NCI-H510A treated with DMSO at 0.1 percent for 48 hours (cell line): ENCODE measurements at regions not wholly inside any gene's neighbourhood (a gene's known extent, or its start where the extent isn't known, plus 50 kb on each side); places are given as distances from the start of the nearest gene placed in this dataset.

Experiments used
- DNase-seq: peaks from one replicate; lab custom pipeline; 2025; lab: John Stamatoyannopoulos, UW

GRCh38 chr4:34193451-34194154 lies 2050.7 kb downstream of the ARAP2 start:
- DNase-seq: no peak

- DNase-seq: no peak
Measured at GRCh38 chr4:34194585-34194984, 2049.7 kb downstream of the ARAP2 start.

GRCh38 chr4:34196375-34196774 lies 2047.9 kb downstream of the ARAP2 start:
- DNase-seq: no peak

DNA sequence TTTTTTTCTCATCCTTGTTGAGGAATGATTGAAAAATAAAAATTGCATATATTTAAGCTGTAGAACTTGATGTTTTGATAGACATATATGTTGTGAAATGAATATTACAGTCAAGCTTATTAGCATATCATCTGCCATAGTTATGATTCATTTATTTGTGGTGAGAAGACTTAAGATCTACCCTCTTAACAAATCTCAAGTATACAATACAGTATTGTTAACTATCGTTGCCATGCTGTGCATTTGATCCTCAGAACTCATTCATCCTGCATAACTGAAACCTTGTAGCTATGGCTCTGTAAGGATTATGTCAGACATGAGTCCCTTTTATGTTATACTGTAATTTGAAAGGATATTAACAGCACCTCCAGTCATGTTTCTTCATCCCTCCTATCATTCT lies 2045.3 kb downstream of the ARAP2 start:
- DNase-seq: no peak

GRCh38 chr4:34200535-34200934 lies 2043.8 kb downstream of the ARAP2 start:
- DNase-seq: no peak

DNA sequence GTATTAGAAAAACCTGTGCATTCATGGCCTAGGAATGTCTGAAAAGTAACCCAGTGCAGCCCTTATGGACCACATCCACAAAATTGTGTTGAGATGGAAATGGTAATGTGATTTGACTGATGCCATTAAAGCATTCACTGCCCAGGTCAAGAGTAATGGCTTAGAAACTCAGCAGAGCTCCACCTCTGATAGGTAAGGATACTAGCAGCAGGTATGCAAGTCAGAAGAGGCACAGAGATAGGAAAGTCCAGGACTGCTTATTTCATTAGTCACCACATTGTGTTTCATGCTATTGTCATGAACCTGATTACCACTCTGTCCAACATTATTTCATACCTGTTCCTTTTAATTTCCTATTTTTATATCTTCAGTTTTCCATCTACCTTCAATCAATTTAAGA lies 2042.2 kb downstream of the ARAP2 start:
- no peak for DNase-seq

- no peak for DNase-seq
Measured at GRCh38 chr4:34220601-34221000, 2023.7 kb downstream of the ARAP2 start.

DNA sequence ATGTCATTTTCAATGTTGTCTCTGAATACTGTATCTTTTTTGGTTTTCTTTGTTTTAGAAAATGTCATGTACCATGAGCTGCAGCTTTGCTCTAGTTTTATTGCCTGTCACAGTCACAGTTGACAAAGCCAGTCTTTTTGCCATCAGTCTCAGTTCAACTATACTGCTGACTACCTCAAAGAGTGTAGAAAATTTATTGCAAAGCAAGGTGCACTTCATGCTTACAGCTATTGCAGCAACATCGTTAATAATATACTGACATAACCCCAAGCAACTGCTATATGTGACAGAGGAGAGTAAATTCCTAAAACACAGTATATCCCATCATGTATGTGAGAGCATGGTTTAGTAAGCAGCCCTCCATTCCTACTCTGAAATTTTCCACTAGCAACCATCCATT lies 2022.3 kb downstream of the ARAP2 start:
- DNase-seq: no peak

DNA sequence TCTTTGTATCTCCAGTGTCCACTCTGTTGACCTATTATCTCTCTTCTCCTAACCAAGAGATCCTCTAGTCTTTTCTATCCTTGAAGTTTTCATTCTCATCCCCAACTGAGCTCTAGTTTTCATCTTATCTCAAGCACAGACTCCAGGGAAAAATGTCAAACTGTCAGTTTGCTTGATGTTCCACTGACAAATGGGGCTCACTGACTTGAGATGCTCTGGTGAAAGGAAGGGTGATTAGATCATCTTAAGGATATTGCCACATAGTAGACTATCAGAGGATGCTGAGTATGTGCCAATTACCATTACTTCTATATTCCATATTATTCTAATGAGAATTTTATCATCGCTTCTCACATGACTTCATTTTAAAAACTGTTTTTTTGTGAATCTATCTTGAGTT lies 2008.2 kb downstream of the ARAP2 start:
- no peak for DNase-seq

DNA sequence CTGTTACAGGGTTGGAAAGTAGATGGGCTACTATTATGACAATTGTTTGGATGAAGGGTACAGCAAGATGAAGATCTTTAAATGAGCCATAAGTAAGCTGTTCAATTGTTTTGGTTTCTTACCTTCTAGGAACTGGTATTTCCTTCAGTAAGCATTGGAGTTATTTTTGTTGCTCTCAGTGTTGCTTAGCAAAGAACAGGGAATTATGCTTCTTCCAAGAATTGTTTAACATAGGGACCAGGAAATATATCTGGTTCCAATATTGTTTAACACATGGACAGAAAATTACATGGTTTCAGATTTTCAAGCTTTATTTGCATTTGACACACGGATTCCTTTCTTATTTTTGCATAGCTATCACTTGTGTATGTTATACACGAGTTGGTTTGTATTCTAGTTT lies 1999.0 kb downstream of the ARAP2 start:
- DNase-seq: no peak

- no peak for DNase-seq
Measured at GRCh38 chr4:34250562-34250961, 1993.8 kb downstream of the ARAP2 start.

GRCh38 chr4:34253239-34253638 lies 1991.1 kb downstream of the ARAP2 start:
- DNase-seq: no peak

GRCh38 chr4:34258176-34258575 lies 1986.1 kb downstream of the ARAP2 start:
- no peak for DNase-seq

DNA sequence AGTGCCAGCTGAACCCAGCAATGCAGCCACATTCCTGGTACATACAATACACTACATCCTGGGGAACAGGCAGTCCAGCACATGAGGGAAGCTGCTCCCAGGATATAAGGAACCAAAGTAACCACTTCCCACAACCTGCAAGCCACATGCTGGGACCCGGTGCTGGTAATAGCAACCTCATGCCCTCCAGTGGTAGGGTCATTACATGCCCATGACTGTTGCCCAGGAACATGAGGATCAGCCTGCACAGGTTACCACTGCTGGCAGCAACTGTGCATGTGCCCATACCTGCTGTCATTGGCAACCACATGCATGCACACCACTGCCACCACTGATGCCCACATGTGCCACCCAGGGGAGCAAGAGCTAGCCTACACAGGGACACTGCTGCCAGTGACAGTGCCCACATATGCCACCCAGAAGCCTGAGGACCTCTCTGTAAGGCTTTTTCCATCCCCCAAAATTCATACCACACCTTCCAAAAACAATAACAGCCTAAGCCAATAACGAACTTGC lies 1982.5 kb downstream of the ARAP2 start:
- no peak for DNase-seq

- DNase-seq: no peak
Measured at GRCh38 chr4:34269613-34270012, 1974.7 kb downstream of the ARAP2 start.

GRCh38 chr4:34271479-34272355 lies 1972.6 kb downstream of the ARAP2 start:
- no peak for DNase-seq

DNA sequence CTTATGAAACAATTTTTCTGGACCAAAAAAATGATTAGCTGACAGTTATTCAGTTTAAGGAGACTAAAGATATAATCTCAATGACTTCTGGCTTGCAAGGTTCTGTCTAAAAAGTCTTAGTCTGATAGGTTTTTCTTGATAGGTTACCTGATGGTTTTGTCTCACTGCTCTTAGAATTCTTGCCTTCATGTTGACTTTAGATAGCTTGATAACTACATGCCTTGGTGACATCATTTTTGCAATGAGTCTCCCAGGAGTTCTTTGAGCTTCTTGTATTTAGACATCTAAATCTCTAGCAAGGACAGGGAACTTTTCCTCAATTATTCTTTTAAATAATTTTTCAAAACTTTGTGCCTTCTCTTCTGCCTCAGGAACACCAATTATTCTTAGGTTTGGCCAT lies 1965.3 kb downstream of the ARAP2 start:
- DNase-seq: no peak

DNA sequence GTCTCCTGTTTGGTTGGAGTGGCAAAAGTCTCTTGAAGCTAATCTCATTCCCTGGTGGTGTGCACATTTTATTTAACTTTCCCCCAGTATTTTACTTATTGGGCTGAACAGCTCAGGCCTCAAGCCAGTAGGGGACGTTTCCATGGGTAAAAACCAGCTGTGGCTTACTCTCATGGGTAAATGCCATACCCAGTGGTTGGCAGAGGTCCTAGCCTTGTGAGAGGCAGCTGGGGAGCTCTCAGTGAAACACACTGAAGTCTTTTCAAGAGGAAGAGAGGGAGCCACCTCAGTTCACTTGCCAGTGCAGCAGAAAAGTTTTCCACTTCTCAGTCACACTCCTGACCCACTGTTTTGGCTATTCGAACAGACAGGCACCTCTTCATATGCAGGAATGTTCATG lies 1964.2 kb downstream of the ARAP2 start:
- no peak for DNase-seq

DNA sequence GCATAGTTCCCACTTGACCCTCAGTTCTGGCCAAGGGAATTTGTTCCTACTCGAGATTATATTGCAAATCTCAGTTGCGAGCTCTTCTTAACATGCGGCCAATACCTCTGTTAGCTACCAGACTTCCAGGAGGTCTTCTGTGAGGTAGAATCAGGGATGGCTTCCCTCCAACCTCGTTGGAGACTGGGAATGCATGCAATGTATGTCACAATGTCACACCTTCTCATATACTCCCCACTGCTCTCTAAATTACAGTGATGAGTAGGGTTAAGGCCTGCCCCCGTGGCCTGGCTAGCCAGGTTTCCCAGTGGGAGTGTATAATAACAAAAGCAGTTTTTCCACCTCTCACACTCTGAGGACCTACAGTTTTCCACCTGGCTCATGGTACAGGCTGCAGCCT lies 1962.5 kb downstream of the ARAP2 start:
- no peak for DNase-seq

DNA sequence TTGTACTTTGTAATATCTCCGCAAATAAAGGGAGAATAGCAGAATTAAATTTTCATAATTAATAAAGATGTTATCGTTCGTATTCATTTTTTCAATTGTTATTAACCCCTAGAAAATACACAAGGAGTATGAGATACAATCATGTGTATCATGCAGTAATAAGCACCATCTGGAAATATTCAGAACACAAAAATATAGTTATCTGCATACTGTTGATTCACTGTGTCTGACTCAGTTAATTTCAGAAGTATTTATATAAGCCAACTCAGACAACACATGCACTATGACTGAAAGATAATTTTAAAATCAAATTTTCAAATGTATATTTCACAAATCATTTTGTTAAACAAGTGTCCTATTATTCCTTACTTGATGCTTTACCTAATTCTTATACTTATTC lies 1954.8 kb downstream of the ARAP2 start:
- no peak for DNase-seq

GRCh38 chr4:34289962-34290361 lies 1954.4 kb downstream of the ARAP2 start:
- DNase-seq: no peak

GRCh38 chr4:34293459-34293858 lies 1950.9 kb downstream of the ARAP2 start:
- no peak for DNase-seq

GRCh38 chr4:34309383-34309906 lies 1934.9 kb downstream of the ARAP2 start:
- DNase-seq: no peak
